ENCODE measurements at regions not wholly inside any gene's neighbourhood (a gene's known extent, or its start where the extent isn't known, plus 50 kb on each side); places are given as distances from the start of the nearest gene placed in this dataset.

DNA sequence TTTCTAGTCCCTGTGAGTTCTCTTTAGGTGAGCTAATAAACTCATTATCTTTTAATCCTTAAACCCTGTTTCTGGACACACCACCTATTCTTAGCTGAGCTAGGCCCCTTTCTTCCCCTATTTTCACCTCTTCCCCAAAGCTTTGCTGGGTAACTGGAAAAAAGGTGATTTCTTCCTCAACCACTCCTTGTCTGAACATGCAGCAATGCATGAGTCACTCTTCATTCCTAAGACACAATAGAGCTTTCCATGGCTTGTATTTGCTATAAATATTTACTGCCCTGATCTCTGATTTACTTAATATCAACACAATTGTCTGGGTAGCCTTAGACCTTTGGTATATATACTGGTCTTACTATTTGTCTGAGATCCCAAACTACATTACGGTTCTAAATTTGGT lies 370.9 kb downstream of the KLF5 start:
- TF ChIP-seq, protein P1, sequence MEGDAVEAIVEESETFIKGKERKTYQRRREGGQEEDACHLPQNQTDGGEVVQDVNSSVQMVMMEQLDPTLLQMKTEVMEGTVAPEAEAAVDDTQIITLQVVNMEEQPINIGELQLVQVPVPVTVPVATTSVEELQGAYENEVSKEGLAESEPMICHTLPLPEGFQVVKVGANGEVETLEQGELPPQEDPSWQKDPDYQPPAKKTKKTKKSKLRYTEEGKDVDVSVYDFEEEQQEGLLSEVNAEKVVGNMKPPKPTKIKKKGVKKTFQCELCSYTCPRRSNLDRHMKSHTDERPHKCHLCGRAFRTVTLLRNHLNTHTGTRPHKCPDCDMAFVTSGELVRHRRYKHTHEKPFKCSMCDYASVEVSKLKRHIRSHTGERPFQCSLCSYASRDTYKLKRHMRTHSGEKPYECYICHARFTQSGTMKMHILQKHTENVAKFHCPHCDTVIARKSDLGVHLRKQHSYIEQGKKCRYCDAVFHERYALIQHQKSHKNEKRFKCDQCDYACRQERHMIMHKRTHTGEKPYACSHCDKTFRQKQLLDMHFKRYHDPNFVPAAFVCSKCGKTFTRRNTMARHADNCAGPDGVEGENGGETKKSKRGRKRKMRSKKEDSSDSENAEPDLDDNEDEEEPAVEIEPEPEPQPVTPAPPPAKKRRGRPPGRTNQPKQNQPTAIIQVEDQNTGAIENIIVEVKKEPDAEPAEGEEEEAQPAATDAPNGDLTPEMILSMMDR (IDR thresholded peaks at IDR 0.05): no peak
- no peak for TF ChIP-seq POLR2A (IDR thresholded peaks at IDR 0.05; ENCODE audit: low read depth)
- TF ChIP-seq POLR2AphosphoS5 (IDR thresholded peaks at IDR 0.05): no peak
- TF ChIP-seq EP300 (IDR thresholded peaks at IDR 0.05): no peak

All from esophagus muscularis mucosa (tissue), 4 donors.